Heart left ventricle (tissue), 13 donors: ENCODE measurements at regions not wholly inside any gene's neighbourhood (a gene's known extent, or its start where the extent isn't known, plus 50 kb on each side); places are given as distances from the start of the nearest gene placed in this dataset.

Experiments used
- CTCF ChIP-seq, 12 donors: fragments of 200-600 bp; sonication (generic) in 4 of 12; IDR thresholded peaks; one replicate each; pipeline versions ENCODE4 v1.5.0 to v1.8.0; 2018 to 2022; ENCODE audit warnings: antibody characterized with exemption in 12 of 12, mild to moderate bottlenecking in 5 of 12
- POLR2A ChIP-seq, 2 donors: fragments of 450-650 bp; IDR thresholded peaks; one replicate each; pipeline ENCODE4 v1.6.1; 2017; ENCODE audit warnings: antibody characterized with exemption in 2 of 2, mild to moderate bottlenecking in 2 of 2, moderate library complexity in 2 of 2
- donor health status: ischemic (EF 13 %, LVEDD 7.1; RV severe dilation, severe dysfunction).
- donor health status: DM: no; HTN: yes; CAD: no.
- donor health status: DM: no; HTN: no; CAD: no.
- donor health status: ischemic (EF 25% LVEDD 6.9; RV normal size, moderate dysfunction).
- donor health status: ischemic (EF 25% LVEDD 5.7; RV mildly dilated, moderate dysfunction).
- donor health status: ischemic (EF 35%, LVEDD 5.7; RV mildly dilated, moderate dysfunction).
- donor health status: nonischemic (EF 11% LVEDD 7.7; RV severe dilation, severe dysfunction).
- donor health status: DM: yes; HTN: yes; CAD: no.
- donor health status: PGD.
- donor health status: ischemic (EF 29% LVEDD 5.4; RV normal size, mild dysfunction).
- donor health status: nonischemic (EF 23%, LVEDD 6.1; RV moderate dilation, normal function).

GRCh38 chr1:94309829-94310569, 72.6 kb upstream of the ARHGAP29 start:
- TF ChIP-seq CTCF (IDR thresholded peaks at IDR 0.05) = no peak
- TF ChIP-seq POLR2A (IDR thresholded peaks at IDR 0.05) = no peak
